K562 (cell line): ENCODE measurements at regions not wholly inside any gene's neighbourhood (a gene's known extent, or its start where the extent isn't known, plus 50 kb on each side); places are given as distances from the start of the nearest gene placed in this dataset.

ENCODE experiments used
- FOXM1 ChIP-seq, 2 experiments: fragments of 450-650 bp in 1 of 2; sonication (generic) in 1 of 2; formaldehyde crosslinking in 1 of 2; IDR thresholded peaks; 2 replicates each; pipeline versions ENCODE4 v1.6.1 to v1.9.0; 2017 to 2022; ENCODE audit warnings: low read depth in 2 of 2, mild to moderate bottlenecking in 2 of 2, missing genetic modification reagents in 1 of 2, moderate library complexity in 1 of 2
- HDAC8 ChIP-seq: fragments of 450-650 bp; IDR thresholded peaks from 2 replicates; pipeline ENCODE4 v1.6.1; 2016; ENCODE audit warnings: mild to moderate bottlenecking, missing genetic modification characterization, moderate library complexity, missing compliant biosample characterization
- KAT7 ChIP-seq: sonication (generic); formaldehyde crosslinking; IDR thresholded peaks from 2 replicates; pipeline ENCODE4 v1.8.0; 2022; ENCODE audit warnings: missing genetic modification reagents, mild to moderate bottlenecking, borderline replicate concordance
- KHSRP ChIP-seq: fragments of 450-650 bp; IDR thresholded peaks from 2 replicates; pipeline ENCODE4 v1.6.1; 2017
- MTA2 ChIP-seq: fragments of 450-650 bp; IDR thresholded peaks from 2 replicates; pipeline ENCODE4 v1.6.1; 2016; ENCODE audit warnings: low read depth
- POLR2B ChIP-seq: fragments of 450-650 bp; IDR thresholded peaks from 2 replicates; pipeline ENCODE4 v1.6.1; 2018; ENCODE audit warnings: low read depth; ENCODE audit not compliant: partially characterized antibody
- RCOR1 ChIP-seq, 2 experiments: IDR thresholded peaks; 2 replicates each; pipeline ENCODE4 v1.6.1; 2012; ENCODE audit warnings: low read depth in 2 of 2, low read length in 2 of 2, borderline replicate concordance in 1 of 2, improper control_type of control experiment in 1 of 2
- STAT5A ChIP-seq: IDR thresholded peaks from 2 replicates; pipeline ENCODE4 v1.6.1; 2012; ENCODE audit warnings: low read length, inconsistent platforms, borderline replicate concordance
- TBL1XR1 ChIP-seq, 2 experiments: IDR thresholded peaks; 2 replicates each; pipeline ENCODE4 v1.6.1; 2012; ENCODE audit warnings: improper control_type of control experiment in 2 of 2, low read length in 2 of 2, mild to moderate bottlenecking in 1 of 2
- TRIM24 ChIP-seq, 2 experiments: fragments of 450-650 bp; IDR thresholded peaks; 2 replicates each; pipeline ENCODE4 v1.6.1; 2016
- ZNF324 ChIP-seq: fragments of 250-450 bp; sonication (Bioruptor Pico); IDR thresholded peaks from 2 replicates; pipeline ENCODE4 v1.4.0; 2020; ENCODE audit warnings: mild to moderate bottlenecking
- ZNF655 ChIP-seq: fragments of 250-450 bp; sonication (Bioruptor Pico); IDR thresholded peaks from 2 replicates; pipeline ENCODE4 v1.5.0; 2021
- ZNF778 ChIP-seq: fragments of 450-650 bp; formaldehyde crosslinking; IDR thresholded peaks from 2 replicates; pipeline ENCODE4 v1.4.0; 2020; ENCODE audit warnings: mild to moderate bottlenecking, moderate library complexity
- ZSCAN32 ChIP-seq: fragments of 450-650 bp; formaldehyde crosslinking; IDR thresholded peaks from 2 replicates; pipeline ENCODE4 v1.4.0; 2020; ENCODE audit warnings: mild to moderate bottlenecking, moderate library complexity
- TF ChIP-seq, protein P1 (sequence below), 2 experiments: fragments of 450-650 bp; IDR thresholded peaks; 2 replicates each; pipeline ENCODE4 v1.6.1; 2016
- TF ChIP-seq, protein P2 (sequence below): IDR thresholded peaks from 2 replicates; pipeline ENCODE4 v1.6.1; 2012; ENCODE audit warnings: low read depth, low read length, improper control_type of control experiment, borderline replicate concordance
- TF ChIP-seq, protein P3 (sequence below): sonication (generic); formaldehyde crosslinking; IDR thresholded peaks from 2 replicates; pipeline ENCODE4 v1.8.0; 2022; ENCODE audit warnings: missing genetic modification reagents, mild to moderate bottlenecking, moderate library complexity, borderline replicate concordance
- TF ChIP-seq, protein P4 (sequence below), 3 experiments: IDR thresholded peaks in 2 of 3; conservative IDR thresholded peaks in 1 of 3; 2 replicates each; pipeline ENCODE4 v1.5.1; 2011 to 2012; ENCODE audit warnings: low read length in 3 of 3, mild to moderate bottlenecking in 3 of 3, control low read depth in 2 of 3, improper control_type of control experiment in 1 of 3, inconsistent platforms in 1 of 3, low read depth in 1 of 3, mixed read lengths in 1 of 3, moderate library complexity in 1 of 3; ENCODE audit not compliant: insufficient read depth in 2 of 3
- TF ChIP-seq, protein P5 (sequence below): fragments of 250-450 bp; sonication (Bioruptor Pico); IDR thresholded peaks from 2 replicates; pipeline ENCODE4 v1.4.0; 2020; ENCODE audit warnings: borderline replicate concordance

- 0 out of 2 replicates have a peak, but pooled peaks have one; percentile 16 for TF ChIP-seq KAT7 (CRISPR knock-in tag)
- TF ChIP-seq, protein P1, sequence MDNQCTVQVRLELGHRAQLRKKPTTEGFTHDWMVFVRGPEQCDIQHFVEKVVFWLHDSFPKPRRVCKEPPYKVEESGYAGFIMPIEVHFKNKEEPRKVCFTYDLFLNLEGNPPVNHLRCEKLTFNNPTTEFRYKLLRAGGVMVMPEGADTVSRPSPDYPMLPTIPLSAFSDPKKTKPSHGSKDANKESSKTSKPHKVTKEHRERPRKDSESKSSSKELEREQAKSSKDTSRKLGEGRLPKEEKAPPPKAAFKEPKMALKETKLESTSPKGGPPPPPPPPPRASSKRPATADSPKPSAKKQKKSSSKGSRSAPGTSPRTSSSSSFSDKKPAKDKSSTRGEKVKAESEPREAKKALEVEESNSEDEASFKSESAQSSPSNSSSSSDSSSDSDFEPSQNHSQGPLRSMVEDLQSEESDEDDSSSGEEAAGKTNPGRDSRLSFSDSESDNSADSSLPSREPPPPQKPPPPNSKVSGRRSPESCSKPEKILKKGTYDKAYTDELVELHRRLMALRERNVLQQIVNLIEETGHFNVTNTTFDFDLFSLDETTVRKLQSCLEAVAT (IDR thresholded peaks at IDR 0.05) = no peak
- peak; percentile 62 for TF ChIP-seq FOXM1 (IDR thresholded peaks at IDR 0.05; ENCODE audit: low read depth)
- TF ChIP-seq FOXM1 (CRISPR knock-in tag; IDR thresholded peaks at IDR 0.05; ENCODE audit: low read depth) = no peak
- TF ChIP-seq HDAC8 = no peak
- TF ChIP-seq, protein P2, sequence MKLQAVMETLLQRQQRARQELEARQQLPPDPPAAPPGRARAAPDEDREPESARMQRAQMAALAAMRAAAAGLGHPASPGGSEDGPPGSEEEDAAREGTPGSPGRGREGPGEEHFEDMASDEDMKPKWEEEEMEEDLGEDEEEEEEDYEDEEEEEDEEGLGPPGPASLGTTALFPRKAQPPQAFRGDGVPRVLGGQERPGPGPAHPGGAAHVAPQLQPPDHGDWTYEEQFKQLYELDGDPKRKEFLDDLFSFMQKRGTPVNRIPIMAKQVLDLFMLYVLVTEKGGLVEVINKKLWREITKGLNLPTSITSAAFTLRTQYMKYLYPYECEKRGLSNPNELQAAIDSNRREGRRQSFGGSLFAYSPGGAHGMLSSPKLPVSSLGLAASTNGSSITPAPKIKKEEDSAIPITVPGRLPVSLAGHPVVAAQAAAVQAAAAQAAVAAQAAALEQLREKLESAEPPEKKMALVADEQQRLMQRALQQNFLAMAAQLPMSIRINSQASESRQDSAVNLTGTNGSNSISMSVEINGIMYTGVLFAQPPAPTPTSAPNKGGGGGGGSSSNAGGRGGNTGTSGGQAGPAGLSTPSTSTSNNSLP = peak; percentile 91
- TF ChIP-seq RCOR1 (IDR thresholded peaks at IDR 0.05; ENCODE audit: borderline replicate concordance in 1 of 2, low read depth in 2 of 2, low read length in 2 of 2) = 0 out of 4 replicates have a peak, but pooled peaks of 1 of the 2 experiments have one; percentile 5
- TF ChIP-seq TBL1XR1 (IDR thresholded peaks at IDR 0.05; ENCODE audit: low read length in 2 of 2) = peak in 1 of 2 experiments; percentile 66; a peak in 2 of 4 replicates
- TF ChIP-seq MTA2 = peak; percentile 79
- TF ChIP-seq, protein P3, sequence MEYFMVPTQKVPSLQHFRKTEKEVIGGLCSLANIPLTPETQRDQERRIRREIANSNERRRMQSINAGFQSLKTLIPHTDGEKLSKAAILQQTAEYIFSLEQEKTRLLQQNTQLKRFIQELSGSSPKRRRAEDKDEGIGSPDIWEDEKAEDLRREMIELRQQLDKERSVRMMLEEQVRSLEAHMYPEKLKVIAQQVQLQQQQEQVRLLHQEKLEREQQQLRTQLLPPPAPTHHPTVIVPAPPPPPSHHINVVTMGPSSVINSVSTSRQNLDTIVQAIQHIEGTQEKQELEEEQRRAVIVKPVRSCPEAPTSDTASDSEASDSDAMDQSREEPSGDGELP (CRISPR knock-in tag) = peak; percentile 37; the same call in 1 of the 2 replicates
- TF ChIP-seq, protein P4, sequence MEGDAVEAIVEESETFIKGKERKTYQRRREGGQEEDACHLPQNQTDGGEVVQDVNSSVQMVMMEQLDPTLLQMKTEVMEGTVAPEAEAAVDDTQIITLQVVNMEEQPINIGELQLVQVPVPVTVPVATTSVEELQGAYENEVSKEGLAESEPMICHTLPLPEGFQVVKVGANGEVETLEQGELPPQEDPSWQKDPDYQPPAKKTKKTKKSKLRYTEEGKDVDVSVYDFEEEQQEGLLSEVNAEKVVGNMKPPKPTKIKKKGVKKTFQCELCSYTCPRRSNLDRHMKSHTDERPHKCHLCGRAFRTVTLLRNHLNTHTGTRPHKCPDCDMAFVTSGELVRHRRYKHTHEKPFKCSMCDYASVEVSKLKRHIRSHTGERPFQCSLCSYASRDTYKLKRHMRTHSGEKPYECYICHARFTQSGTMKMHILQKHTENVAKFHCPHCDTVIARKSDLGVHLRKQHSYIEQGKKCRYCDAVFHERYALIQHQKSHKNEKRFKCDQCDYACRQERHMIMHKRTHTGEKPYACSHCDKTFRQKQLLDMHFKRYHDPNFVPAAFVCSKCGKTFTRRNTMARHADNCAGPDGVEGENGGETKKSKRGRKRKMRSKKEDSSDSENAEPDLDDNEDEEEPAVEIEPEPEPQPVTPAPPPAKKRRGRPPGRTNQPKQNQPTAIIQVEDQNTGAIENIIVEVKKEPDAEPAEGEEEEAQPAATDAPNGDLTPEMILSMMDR (IDR thresholded peaks at IDR 0.05 in 2 of 3, conservative IDR thresholded peaks at IDR 0.05 in 1 of 3; ENCODE audit: insufficient read depth in 2 of 3, low read depth in 1 of 3, low read length in 3 of 3) = 0 out of 6 replicates have a peak, but pooled peaks of 1 of the 3 experiments have one; percentile 5
- no peak for TF ChIP-seq KHSRP
- no peak for TF ChIP-seq POLR2B
- TF ChIP-seq ZNF324 (CRISPR knock-in tag) = no peak
- TF ChIP-seq, protein P5, sequence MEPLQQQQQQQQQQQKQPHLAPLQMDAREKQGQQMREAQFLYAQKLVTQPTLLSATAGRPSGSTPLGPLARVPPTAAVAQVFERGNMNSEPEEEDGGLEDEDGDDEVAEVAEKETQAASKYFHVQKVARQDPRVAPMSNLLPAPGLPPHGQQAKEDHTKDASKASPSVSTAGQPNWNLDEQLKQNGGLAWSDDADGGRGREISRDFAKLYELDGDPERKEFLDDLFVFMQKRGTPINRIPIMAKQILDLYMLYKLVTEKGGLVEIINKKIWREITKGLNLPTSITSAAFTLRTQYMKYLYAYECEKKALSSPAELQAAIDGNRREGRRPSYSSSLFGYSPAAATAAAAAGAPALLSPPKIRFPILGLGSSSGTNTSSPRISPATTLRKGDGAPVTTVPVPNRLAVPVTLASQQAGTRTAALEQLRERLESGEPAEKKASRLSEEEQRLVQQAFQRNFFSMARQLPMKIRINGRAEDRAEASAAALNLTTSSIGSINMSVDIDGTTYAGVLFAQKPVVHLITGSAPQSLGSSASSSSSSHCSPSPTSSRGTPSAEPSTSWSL (CRISPR knock-in tag) = no peak
- no peak for TF ChIP-seq ZNF778
- peak; percentile 51 to 66; a peak in 3 of 4 replicates for TF ChIP-seq TRIM24 (IDR thresholded peaks at IDR 0.05)
- no peak for TF ChIP-seq ZNF655 (CRISPR knock-in tag)
- no peak for TF ChIP-seq ZSCAN32 (CRISPR knock-in tag)
- peak; percentile 52 for TF ChIP-seq STAT5A
Observed at GRCh38 chr12:113641426-113642030, 169.9 kb upstream of the LHX5 start (continued).
